Ectodermal cell (in vitro differentiated cells): ENCODE measurements at regions not wholly inside any gene's neighbourhood (a gene's known extent, or its start where the extent isn't known, plus 50 kb on each side); places are given as distances from the start of the nearest gene placed in this dataset.
"Not testable (repeated sequence)": the region's sequence is repeated elsewhere in the genome, so short reads cannot be mapped to it uniquely, and the experiment has no call there.

Experiments
- H3K27ac ChIP-seq: 2 replicates; pipeline ENCODE4 v1.7.0; 2013; ENCODE audit warnings: mild to moderate bottlenecking, low read depth, low read length; ENCODE audit not compliant: insufficient read depth, poor library complexity, severe bottlenecking
- H3K27me3 ChIP-seq: 2 replicates; pipeline ENCODE4 v1.7.0; 2013; ENCODE audit warnings: mild to moderate bottlenecking, low read length; ENCODE audit not compliant: insufficient read depth, control insufficient read depth, poor library complexity, severe bottlenecking
- H3K36me3 ChIP-seq: one replicate; pipeline ENCODE4 v1.7.0; 2013; ENCODE audit warnings: low read length; ENCODE audit not compliant: control insufficient read depth, insufficient read depth
- H3K4me1 ChIP-seq: one replicate; pipeline ENCODE4 v1.7.0; 2013; ENCODE audit warnings: low read length; ENCODE audit not compliant: control insufficient read depth, insufficient read depth
- H3K4me3 ChIP-seq: 2 replicates; pipeline ENCODE4 v1.7.0; 2013; ENCODE audit warnings: low read depth, low read length, control low read depth; ENCODE audit not compliant: insufficient read depth
- H3K9me3 ChIP-seq: 2 replicates; pipeline ENCODE4 v1.7.0; 2013; ENCODE audit warnings: mild to moderate bottlenecking, low read length, moderate library complexity; ENCODE audit not compliant: control insufficient read depth
- WGBS, 2 experiments: methylation state at CpG; one replicate each; pipeline ENCODE4 v1.1.7; 2013; ENCODE audit warnings: missing lambda C conversion rate in 2 of 2; 5-methylcytosine and 5-hydroxymethylcytosine counted together

DNA sequence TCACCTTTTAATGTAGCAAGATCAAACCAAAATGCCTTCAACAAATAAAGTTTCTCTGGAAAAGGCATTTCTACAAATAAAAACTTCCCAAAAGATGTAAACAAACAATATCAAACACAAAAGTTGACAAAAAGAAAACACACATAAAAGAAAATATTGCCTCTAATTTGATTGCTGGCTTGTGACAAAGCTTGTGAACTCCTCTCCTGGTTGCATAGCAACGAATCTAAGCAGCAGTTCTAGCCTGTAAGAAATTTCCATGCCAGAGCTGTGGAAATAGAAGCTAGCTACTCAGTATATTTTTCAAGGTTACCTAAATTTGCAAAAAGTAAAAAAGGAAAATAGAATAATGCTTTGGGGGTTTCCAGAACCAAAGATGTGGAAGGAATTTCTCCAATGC lies 173.9 kb upstream of the CDK1 start:
- 77 to 88% methylated on average over 1 of the region's 1 CpG for WGBS, 2 experiments
- Histone ChIP-seq H3K4me1 (no peaks in the 10 kb centered on the region), H3K27me3 (no peaks in the 10 kb centered on the region), H3K36me3 (no peaks in the 10 kb centered on the region), H3K4me3 (no peak overlapping the region), H3K27ac (no peak overlapping the region), H3K9me3 (no peaks in the 10 kb centered on the region)

DNA sequence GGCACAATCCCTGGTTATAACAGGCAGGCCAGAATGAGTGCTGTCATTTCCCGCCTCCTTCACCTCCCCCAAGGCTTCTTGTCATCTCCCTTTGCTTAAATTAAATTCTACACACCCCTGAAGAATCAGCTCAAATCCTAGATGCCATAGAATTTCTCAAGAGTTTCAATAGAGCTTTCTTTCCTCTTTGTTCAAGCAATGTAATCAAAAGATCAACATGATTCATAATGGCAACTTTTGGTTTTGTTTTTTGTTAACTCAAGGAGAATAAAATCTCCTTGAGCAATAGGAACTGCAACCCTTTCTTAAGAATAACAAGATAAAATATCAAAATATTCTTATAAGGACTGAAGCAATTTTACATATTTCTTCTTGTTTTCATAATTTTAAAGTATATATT lies 180.8 kb upstream of the CDK1 start:
- Histone ChIP-seq H3K4me3 (no peak overlapping the region), H3K9me3 (no peaks in the 10 kb centered on the region), H3K4me1 (no peaks in the 10 kb centered on the region), H3K27me3 (no peaks in the 10 kb centered on the region), H3K36me3 (no peaks in the 10 kb centered on the region), H3K27ac (no peak overlapping the region)
- 85 to 96% methylated on average over 1 of the region's 1 CpG for WGBS, 2 experiments

DNA sequence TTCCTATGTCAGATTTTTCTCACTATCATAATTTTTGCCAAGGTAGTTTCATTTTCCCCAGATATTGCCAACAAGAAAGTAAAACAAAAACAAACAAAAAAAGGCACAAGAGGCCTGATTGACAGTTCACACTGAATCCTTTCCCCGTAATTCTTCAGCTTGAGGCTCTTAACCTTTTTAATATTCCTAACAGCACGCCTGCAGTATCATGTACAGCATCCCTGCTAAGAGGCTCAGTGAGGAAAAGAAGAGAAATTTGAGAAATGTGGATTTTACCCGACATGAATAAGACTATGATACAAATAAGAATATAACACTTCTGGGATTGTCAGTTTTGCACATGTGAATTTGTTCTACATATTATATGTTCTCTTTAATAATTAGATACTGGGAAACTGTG lies 182.4 kb upstream of the CDK1 start:
- H3K27me3 ChIP-seq = no peaks in the 10 kb centered on the region
- no peaks in the 10 kb centered on the region for H3K4me1 ChIP-seq
- no peaks in the 10 kb centered on the region for H3K36me3 ChIP-seq
- no peak overlapping the region for H3K27ac ChIP-seq
- no peak overlapping the region for H3K4me3 ChIP-seq
- 90 to 100% methylated on average over 1 to 2 of the region's 3 CpGs for WGBS, 2 experiments
- H3K9me3 ChIP-seq = no peaks in the 10 kb centered on the region

DNA sequence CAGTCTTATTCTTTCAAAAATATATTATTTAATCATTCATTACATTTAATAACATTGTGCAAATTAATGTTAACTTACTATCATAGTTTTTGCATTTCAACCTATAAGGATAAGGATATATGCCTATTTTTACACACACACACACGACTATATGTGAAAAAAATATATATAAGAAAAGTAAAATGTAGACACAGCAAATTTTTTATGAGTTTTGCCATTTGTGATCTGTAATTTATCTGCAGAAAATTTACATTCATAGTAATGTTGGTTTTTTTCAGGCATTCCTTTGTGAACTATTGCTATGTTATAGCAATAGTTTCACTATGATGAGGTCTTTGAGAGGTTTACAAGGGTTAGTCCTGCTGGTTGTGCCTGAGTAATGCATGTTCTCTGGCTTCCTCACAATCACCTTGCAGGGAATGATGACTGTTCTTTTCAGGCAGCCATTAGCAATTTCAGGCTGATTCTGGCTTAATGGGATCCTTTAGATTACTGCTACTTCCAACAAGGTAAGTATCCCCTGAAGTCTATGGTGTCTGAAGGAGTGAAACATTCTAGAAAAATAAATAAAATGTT lies 183.7 kb upstream of the CDK1 start:
- H3K9me3 ChIP-seq = no peaks in the 10 kb centered on the region
- no peaks in the 10 kb centered on the region for H3K4me1 ChIP-seq
- no peak overlapping the region for H3K4me3 ChIP-seq
- H3K27me3 ChIP-seq = no peaks in the 10 kb centered on the region
- no peak overlapping the region for H3K27ac ChIP-seq
- no CpG with 5 or more reads among the region's 1 CpG for WGBS, 2 experiments
- no peaks in the 10 kb centered on the region for H3K36me3 ChIP-seq

DNA sequence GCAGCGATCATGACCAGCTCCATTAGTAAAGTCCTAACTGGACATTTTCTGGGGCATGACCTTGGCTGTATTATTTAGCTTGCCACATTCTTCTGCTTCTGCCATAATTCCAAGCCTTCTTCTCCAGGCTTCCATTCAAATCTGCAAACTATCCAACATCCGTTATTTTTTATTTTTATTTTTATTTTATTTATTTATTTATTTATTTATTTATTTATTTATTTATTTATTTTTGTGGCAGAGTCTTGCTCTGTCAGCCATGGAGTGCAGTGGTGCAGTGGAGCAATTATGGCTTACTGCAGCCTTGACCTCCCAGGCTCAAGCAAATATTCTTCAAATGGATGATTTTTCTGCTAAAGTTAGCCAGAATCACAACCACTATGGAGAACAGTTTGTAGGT lies 187.2 kb upstream of the CDK1 start:
- 93 to 98% methylated on average over 1 of the region's 2 CpGs for WGBS, 2 experiments
- H3K4me3 ChIP-seq = no peak overlapping the region
- H3K4me1 ChIP-seq = no peaks in the 10 kb centered on the region
- H3K27me3 ChIP-seq = no peaks in the 10 kb centered on the region
- no peaks in the 10 kb centered on the region for H3K9me3 ChIP-seq
- no peak overlapping the region for H3K27ac ChIP-seq
- no peaks in the 10 kb centered on the region for H3K36me3 ChIP-seq

GRCh38 chr10:60589376-60589775 lies 188.9 kb upstream of the CDK1 start:
- Histone ChIP-seq H3K27ac (no peak overlapping the region), H3K4me1 (no peaks in the 10 kb centered on the region), H3K36me3 (no peaks in the 10 kb centered on the region), H3K4me3 (no peak overlapping the region), H3K27me3 (no peaks in the 10 kb centered on the region), H3K9me3 (no peaks in the 10 kb centered on the region)
- 80 to 100% methylated on average over 2 of the region's 2 CpGs for WGBS, 2 experiments

DNA sequence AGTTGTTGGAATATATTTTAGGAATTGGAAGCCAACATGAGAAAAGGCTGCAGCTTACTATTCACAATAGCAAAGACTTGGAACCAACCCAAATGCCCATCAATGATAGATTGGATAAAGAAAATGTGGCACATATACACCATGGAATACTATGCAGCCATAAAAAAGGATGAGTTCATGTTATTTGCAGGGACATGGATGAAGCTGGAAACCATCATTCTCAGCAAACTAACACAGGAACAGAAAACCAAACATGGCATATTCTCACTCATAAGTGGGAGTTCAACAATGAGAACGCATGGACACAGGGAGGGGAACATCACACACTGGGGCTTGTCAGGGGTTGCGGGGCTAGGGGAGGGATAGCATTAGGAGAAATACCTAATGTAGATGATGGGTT lies 192.1 kb upstream of the ANK3 start:
- WGBS, 2 experiments = 90 to 93% methylated on average over 2 of the region's 2 CpGs
- H3K36me3 ChIP-seq = not testable (repeated sequence)

DNA sequence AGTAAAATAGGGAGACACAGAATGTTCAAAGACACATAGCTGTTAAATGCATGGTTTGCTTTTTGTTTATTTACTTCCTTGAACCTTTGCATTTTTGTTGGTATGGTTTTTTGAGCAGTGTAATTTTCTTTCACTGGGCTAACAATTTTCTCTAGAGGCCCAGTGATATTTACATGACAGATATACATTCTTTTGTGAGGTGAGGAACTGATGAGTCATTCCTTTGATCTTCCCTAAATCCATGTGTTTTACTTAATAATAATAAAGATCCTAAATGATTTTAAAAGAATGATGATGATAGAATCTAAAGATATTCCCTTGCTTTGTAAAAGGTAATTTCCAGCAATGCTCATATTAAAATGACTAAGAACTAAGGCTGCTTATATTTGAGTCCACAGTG lies 188.5 kb upstream of the ANK3 start:
- Histone ChIP-seq H3K27ac (no peak overlapping the region), H3K4me3 (no peak overlapping the region), H3K27me3 (no peaks in the 10 kb centered on the region), H3K4me1 (peaks cover 1% of the 10 kb centered on the region), H3K9me3 (no peaks in the 10 kb centered on the region), H3K36me3 (no peaks in the 10 kb centered on the region)

More for the DNA sequence above, 192.1 kb upstream of the ANK3 start:
- not testable (repeated sequence) for H3K4me1 ChIP-seq, H3K4me3 ChIP-seq, H3K9me3 ChIP-seq, H3K27ac ChIP-seq, H3K27me3 ChIP-seq

DNA sequence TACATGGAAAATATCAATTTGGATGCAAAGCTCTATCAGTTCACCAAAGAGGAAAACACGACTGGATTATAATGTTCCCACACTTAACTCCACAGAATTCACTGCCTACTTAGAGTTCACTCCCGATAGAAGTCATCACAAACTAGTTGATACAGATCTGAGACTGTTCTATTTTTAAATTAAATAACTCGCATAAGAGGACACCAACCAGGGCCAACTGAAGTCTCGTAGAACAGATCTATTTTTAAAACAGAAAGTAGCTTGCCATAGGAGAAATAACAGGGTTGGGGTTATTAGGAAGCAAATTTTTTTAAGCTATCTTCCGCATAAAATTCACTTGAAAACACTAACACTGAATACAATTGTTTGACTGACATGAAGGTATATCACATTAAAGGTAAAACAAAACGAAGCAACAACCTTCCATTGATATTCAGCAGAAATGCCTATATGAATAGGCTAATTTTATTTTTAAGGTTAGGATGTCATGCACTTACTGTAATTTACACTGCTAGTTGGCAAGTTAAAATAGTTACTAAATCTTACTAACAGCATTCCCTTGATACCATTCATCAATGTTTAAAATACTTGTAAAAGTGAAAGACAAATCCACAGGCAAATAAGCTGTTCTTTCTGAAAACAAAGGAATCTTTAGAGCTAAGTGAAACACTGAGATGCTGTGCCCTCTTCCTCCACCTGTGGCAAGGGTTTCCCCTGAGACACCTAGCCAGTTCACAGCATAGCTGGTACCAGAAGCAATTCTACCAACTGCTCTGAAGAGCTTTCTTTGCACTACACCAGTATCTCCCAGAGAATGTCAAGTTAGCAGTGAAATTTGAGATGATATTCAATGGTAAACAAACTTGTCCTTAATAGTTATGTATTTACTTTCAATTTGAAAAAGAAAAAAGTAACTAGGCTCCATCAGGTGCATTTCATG lies 186.7 kb upstream of the ANK3 start:
- no peaks in the 10 kb centered on the region for H3K27me3 ChIP-seq
- no peak overlapping the region for H3K4me3 ChIP-seq
- H3K36me3 ChIP-seq = no peaks in the 10 kb centered on the region
- H3K27ac ChIP-seq = no peak overlapping the region
- H3K4me1 ChIP-seq = peaks cover 3% of the 10 kb centered on the region
- no peaks in the 10 kb centered on the region for H3K9me3 ChIP-seq
- 86 to 93% methylated on average over 2 to 5 of the region's 6 CpGs for WGBS, 2 experiments

DNA sequence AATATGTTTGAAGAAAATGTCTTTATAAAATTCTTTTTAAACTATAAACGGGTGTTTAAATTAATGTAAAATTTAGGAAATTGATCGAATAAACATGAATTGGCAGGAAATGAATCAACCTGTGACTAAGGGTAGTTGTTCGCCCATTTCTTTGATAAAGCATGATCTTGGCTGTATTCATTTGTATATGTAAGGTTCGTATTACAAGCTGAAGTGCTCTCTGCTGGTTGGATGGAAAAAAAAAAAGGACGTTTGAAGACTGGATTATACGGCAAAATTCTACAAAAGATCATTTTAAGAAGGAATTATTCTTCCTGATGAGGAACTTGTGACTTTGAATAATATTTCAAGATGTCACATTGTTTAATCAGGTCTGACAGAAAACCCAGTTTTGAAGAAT lies 185.4 kb upstream of the ANK3 start:
- Histone ChIP-seq H3K4me1 (peaks cover 3% of the 10 kb centered on the region), H3K27ac (no peak overlapping the region), H3K9me3 (no peaks in the 10 kb centered on the region), H3K36me3 (no peaks in the 10 kb centered on the region), H3K27me3 (no peaks in the 10 kb centered on the region), H3K4me3 (no peak overlapping the region)
- WGBS, 2 experiments = 90 to 91% methylated on average over 6 of the region's 6 CpGs
